GM12872 (cell line): ENCODE measurements at regions not wholly inside any gene's neighbourhood (a gene's known extent, or its start where the extent isn't known, plus 50 kb on each side); places are given as distances from the start of the nearest gene placed in this dataset.

Experiments used
- TF ChIP-seq, protein P1 (sequence below): IDR thresholded peaks from 3 replicates; pipeline ENCODE4 v1.5.1; 2011; ENCODE audit warnings: low read depth, mild to moderate bottlenecking, low read length, moderate library complexity; ENCODE audit not compliant: insufficient read depth

DNA sequence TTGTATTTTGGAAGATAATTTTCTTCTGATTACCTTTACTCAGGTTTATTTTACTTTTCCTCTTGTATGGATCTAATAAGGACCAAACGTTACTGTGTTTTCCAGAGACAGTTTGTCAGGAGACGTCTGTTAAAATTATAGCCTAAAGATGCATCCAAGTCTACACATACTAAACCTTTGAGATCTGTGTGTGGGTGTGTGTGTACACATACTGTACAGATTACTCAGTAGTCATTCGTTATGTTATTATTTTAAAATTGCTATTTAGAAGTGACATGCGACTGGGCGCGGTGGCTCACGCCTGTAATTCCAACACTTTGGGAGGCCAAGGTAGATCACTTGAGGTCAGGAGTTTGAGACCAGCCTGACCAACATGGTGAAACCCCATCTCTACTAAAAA lies 51.6 kb upstream of the CNTLN start:
- TF ChIP-seq, protein P1, sequence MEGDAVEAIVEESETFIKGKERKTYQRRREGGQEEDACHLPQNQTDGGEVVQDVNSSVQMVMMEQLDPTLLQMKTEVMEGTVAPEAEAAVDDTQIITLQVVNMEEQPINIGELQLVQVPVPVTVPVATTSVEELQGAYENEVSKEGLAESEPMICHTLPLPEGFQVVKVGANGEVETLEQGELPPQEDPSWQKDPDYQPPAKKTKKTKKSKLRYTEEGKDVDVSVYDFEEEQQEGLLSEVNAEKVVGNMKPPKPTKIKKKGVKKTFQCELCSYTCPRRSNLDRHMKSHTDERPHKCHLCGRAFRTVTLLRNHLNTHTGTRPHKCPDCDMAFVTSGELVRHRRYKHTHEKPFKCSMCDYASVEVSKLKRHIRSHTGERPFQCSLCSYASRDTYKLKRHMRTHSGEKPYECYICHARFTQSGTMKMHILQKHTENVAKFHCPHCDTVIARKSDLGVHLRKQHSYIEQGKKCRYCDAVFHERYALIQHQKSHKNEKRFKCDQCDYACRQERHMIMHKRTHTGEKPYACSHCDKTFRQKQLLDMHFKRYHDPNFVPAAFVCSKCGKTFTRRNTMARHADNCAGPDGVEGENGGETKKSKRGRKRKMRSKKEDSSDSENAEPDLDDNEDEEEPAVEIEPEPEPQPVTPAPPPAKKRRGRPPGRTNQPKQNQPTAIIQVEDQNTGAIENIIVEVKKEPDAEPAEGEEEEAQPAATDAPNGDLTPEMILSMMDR: no peak

GRCh38 chr9:17082343-17083064 lies 52.3 kb upstream of the CNTLN start:
- TF ChIP-seq, protein P1: no peak

- TF ChIP-seq, protein P1: no peak
Observed at GRCh38 chr9:17081814-17082213, 53.0 kb upstream of the CNTLN start.

DNA sequence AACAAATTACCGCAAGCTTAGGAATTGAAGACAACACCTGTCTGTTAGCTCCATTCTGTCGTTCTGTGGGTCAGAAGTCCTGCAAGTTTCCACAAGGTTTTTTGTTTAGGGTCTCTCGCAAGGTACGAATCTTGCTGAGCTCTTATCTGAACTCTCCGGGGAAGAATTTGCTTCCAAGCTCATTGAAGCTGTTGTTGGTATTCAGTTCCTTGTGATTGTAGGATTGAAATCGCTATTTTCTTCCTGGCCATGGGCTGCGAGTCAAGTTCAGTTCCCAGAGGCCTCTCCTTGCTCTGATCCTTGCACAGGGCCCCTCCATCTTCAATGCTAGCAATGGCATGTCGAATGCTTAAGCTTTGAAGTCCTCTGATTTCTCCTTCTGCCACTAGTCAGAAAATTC lies 53.5 kb upstream of the CNTLN start:
- TF ChIP-seq, protein P1: no peak

- TF ChIP-seq, protein P1: no peak
Observed at GRCh38 chr9:17075758-17076485, 58.9 kb upstream of the CNTLN start.

DNA sequence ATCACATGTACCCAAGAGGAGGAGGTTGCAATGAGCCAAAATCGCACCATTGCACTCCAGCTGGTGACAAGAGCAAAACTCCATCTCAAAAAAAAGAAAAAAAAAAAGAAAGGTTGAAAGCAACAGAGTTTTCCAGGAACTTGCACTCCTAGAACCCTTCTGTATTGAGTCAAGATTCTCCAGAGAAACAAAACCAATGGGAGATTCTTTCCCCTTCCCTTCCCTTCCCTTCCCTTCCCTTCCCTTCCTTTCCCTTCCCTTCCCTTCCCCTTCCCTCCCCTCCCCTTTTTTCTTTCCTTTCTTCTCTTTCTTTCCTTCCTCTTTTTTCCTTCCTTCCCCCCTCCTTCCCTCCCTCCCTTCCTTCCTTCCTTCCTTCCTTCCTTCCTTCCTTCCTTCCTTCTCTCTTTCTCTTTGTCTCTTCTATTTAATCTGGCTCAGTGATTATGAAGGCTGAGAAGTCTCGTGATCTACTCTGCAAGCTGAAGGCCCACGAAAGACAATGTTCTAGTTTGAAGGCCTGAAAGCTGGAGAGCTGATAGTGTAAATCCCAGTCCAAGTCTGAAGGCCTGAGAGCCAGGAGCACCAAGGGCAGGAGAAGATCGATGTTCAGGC lies 59.6 kb upstream of the CNTLN start:
- TF ChIP-seq, protein P1: no peak

- TF ChIP-seq, protein P1: no peak
Observed at GRCh38 chr9:17068671-17069070, 66.2 kb upstream of the CNTLN start.
